Pons (tissue), 1 donor: ENCODE measurements at regions not wholly inside any gene's neighbourhood (a gene's known extent, or its start where the extent isn't known, plus 50 kb on each side); places are given as distances from the start of the nearest gene placed in this dataset.
"Not testable (repeated sequence)": the region's sequence is repeated elsewhere in the genome, so short reads cannot be mapped to it uniquely, and the experiment has no call there.

Experiments used
- DNase-seq: peaks from one replicate; pipeline ENCODE4 v3.0.0-alpha.2; 2016; ENCODE audit warnings: low spot score

GRCh38 chr5:62886603-62887315 is 308.1 kb downstream of the LRRC70 start:
- DNase-seq, result no peak

DNA sequence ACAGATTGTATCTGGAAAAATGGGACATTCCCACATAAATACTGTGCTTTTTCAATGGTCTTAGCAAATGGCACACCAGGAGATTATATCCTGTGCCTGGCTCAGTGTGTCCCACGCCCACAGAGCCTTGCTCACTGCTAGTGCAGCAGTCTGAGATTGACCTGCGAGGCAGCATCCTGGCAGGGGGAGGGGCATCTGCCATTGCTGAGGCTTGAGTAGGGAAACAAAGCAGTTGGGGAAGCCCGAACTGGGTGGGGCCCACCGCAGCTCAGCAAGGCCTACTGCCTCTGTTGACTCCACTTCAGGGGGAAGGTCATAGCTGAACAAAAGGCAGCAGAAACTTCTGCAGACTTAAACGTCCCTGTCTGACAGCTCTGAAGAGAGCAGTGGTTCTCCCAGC is 258.7 kb downstream of the LRRC70 start:
- not testable (repeated sequence) for DNase-seq

- no peak for DNase-seq
Observed at GRCh38 chr5:62829604-62829986, 251.0 kb downstream of the LRRC70 start.

GRCh38 chr5:62828742-62829603 is 250.4 kb downstream of the LRRC70 start:
- no peak for DNase-seq

DNA sequence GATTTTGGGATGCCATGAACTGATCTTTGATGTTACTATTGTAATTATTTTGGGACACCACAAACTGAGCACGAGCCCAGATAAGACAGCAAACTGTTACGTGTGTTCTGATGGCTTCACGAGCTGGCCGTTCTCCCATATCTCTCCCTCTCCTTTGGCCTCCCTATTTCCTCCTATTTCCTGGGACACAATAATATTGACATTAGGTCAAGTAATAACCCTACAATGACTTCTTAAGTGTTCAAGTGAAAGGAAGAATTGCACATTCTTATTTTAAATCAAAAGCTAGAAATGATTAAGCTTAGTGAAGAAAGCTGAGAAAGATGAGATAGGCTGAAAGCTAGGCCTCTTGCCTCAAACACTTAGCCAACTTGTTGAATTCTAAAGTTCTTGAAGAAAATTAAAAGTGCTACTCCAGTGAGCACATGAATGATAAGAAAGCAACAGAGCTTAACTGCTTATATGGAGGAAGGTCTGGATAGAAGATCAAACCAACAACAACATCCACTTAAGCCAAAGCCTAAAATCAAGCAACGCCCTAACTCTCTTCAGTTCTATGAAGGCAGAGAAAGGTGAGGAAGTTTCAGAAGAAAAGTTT is 247.1 kb downstream of the LRRC70 start:
- no peak for DNase-seq

GRCh38 chr5:62824936-62825335 is 246.3 kb downstream of the LRRC70 start:
- DNase-seq, result no peak

- not testable (repeated sequence) for DNase-seq
Observed at GRCh38 chr5:62817043-62817442, 238.4 kb downstream of the LRRC70 start.

DNA sequence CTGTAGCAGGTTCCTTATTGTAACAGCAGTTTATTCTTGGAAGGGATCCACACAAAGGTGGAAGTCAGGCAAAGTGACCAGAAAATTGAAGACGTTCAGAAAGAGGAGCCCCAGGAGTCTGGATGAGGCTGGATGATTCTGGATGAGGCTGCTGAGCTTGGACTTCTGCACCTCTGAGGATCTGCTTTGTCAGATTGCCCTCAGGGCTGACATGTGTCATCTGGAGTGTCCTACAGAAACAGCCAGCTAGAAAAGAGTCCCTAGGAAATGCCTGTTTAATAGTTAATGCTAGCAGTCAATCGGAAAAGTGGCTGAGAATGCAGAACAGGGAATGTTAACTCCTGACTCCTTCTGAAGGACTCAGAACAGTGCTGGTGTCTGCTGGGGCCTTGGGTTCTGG is 236.4 kb downstream of the LRRC70 start:
- DNase-seq, result no peak

GRCh38 chr5:62812621-62813255 is 234.1 kb downstream of the LRRC70 start:
- no peak for DNase-seq

DNA sequence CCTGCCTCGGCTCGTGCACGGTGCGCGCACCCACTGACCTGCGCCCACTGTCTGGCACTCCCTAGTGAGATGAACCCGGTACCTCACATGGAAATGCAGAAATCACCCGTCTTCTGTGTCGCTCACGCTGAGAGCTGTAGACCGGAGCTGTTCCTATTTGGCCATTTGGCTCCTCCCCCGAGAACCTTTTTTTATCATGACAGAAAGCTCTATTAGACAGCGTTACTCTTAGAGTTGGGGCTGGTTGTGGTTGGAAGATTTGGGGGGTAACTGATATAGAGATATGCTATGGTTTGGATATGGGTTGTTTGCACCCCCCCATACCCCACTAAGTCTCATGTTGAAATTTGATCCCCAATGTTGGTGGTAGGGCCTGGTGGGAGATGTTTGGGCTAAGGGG is 226.2 kb downstream of the LRRC70 start:
- not testable (repeated sequence) for DNase-seq

DNA sequence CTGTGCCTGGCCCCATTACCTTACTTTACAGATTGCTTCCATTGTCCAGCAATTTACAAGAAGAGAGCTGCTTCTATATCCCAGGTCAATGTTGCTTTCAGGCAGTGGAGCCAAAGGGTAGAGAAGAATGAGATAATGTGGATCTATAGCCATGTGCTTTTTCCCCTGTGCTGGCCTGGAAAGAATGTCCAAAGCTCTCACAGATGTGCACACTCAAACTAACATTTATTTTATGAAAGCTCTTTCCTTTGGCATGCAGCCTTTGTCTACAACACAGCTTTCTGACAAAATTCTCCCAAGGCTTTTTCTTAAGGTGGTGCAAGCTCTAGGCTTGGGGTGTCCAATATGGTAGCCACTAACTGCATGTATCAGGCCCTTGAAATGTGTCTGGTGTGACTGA is 217.3 kb downstream of the LRRC70 start:
- no peak for DNase-seq

DNA sequence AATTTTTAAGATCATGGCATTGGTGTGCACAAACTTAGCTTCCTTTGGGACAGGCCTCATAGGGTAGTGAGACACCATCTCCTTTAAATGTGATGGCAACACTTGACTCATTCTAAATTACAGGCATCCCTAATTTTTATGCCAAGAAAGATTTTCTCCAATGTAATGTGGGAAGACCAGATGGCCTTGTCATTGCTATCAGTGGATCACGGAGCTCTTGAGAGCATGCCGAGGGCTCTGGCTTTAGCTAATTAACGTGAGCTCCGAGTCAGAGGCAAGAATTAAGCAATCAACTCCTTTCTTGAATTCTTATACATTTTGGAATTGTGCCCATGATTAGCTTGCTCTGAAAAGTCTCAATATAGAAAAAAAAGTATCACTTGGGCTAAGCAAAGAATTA is 215.8 kb downstream of the LRRC70 start:
- no peak for DNase-seq

DNA sequence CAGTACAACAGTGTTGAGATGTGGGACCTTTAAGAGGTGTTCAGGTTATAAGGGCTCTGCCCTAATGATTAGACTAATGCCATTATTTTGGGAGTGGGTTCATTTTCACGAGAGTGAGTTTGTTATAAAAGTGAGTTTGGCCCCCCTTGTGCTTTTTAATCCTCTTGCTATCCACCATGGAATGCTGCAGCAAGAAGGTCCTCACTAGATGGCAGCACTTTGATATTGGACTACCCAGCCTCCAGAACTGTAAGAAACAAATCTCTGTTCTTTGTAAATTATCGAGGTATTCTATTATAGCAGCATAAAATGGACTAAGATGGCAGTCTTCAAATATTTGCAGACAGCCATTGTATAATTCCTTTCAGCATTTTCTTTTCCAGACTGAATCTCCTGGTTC is 212.4 kb downstream of the LRRC70 start:
- no peak for DNase-seq

DNA sequence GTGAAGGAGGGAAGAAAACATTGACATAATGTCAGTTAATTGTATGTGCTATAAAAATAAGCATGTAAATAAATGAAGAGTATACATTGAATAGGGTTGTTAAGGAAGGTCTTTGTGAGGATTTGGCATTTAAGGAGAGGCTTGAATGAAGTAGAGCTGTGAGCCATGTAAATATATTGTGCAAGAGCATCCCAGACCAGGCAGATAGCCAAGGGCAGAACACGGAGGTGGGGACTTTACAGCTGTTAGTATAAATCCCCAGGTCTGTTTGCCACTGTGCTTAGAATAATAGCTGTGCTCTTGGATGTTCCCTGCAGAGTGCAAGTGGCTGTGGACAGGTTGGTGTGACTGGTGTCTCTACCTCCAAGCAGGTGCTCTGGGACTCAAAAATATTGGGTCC is 211.7 kb downstream of the LRRC70 start:
- no peak for DNase-seq

GRCh38 chr5:62786099-62786498 is 207.5 kb downstream of the LRRC70 start:
- no peak for DNase-seq

- no peak for DNase-seq
Observed at GRCh38 chr5:62785588-62785987, 207.0 kb downstream of the LRRC70 start.

GRCh38 chr5:62783374-62784057 is 204.9 kb downstream of the LRRC70 start:
- peak; percentile 74 for DNase-seq

DNA sequence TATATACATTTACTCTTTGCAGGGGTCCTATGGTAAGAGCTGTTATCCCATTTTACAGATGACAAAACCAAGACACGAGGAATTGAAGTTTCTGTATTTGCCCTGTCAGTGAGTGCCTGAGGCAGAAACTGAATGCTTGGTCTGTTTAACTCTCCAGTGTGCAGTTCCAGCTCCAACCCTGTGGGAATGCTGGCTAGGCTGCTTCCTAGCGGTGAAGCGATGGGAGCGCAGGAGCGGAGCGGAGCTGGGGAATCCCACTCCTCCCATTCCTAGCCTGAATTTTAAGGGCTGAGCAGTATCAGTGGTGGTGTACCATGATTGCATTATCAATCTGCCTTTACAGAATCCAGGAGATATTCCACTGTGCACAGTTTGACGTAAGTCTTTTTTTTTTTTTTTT is 202.3 kb downstream of the LRRC70 start:
- DNase-seq, result no peak

DNA sequence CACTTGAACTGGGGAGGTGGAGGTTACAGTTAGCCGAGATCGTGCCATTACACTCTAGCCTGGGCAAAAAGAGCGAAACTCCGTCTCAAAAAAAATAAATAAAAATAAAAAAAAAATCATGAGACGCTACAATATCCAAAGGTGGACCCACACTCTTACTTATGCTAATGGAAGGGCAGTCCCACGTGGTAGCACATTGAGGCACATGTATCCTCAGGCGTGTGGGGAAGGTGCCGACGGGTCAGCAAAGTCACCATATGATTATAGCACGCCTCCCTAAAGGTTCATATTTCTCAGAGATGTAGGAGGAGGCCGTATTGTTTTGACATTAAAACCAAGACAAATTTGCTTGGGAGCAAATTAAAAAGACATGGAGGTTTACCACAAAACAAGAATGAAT is 201.6 kb downstream of the LRRC70 start:
- no peak for DNase-seq

- DNase-seq, result peak; percentile 80
Observed at GRCh38 chr5:62779010-62779422, 200.4 kb downstream of the LRRC70 start.

DNA sequence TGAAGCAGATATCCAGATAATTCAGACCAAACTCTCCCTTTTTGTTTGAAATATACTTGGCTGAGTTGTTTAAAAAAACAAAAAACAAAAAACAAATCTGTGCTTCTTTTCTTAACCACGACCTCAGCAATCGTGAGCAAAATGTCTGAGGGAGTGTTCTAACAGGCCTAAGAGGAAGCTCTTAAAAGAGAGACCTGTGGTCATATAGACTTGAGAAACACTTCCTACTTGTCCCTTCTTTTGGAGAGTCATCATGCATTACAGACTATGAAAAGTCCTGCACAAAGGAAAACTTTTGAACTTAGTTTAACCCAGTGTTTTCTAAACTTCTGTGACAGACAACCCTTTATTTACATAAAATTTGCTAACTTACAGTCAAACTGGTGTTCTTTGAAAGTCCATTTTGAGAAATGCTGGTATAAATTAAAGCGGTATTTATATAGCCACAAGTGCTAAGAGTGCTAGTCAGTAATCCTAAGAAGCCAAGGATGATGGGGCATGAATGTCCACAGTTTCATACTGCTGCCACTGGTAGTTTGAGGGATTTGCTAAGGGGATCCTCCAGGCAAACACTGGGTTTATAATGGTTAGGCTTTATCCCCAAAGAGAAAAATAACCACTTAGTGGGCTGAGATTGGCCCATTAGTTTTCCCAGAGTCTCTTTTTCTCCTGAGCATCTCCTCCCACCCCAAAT is 199.8 kb downstream of the LRRC70 start:
- DNase-seq, result peak; percentile 72
